ENCODE measurements at regions not wholly inside any gene's neighbourhood (a gene's known extent, or its start where the extent isn't known, plus 50 kb on each side); places are given as distances from the start of the nearest gene placed in this dataset.
A peak's percentile ranks its signal among the peaks of the same experiment; 100 is the strongest.
"Not testable (repeated sequence)": the region's sequence is repeated elsewhere in the genome, so short reads cannot be mapped to it uniquely, and the experiment has no call there.

DNA sequence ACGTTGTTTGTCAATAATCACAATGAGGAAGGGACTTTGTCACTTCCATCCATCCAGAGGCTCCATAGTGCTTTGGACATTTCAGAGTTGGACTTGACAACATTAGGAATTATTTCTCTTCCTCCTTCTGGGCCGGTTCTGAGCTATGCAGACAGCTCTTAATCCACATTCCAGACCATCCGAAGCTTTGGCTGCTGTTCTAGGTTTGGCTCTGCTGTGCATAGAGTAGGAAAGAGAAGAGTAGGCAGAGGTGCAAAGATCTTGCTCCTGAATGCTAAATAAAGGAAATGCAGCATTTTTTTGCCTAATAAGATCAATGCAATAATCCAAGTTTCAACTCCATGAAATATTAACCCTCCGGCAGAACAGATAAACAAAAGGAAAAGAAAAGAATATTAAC lies 216.3 kb upstream of the PRNP start:
- no peak for DNase-seq (ENCODE audit: low read depth)

DNA sequence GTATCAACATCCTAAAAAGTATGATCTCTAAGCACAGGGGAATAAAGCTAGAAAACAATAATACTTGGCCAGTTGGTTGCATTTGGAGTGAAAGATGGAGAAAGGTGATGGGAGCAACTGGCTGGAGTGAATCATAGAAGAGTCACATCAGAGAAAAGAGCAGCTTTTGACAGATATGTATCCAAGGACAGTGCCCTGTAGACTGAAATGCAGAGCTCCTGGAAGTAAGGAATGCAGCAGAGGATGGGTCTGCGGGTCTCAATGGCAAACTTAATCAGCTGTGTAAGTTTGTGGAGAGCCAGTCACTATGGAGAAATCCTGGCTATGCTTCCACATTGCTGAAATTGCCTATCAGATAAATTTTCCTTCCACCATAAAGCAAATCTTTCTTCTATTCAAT lies 218.1 kb upstream of the PRNP start:
- DNase-seq (ENCODE audit: low read depth), result no peak

DNA sequence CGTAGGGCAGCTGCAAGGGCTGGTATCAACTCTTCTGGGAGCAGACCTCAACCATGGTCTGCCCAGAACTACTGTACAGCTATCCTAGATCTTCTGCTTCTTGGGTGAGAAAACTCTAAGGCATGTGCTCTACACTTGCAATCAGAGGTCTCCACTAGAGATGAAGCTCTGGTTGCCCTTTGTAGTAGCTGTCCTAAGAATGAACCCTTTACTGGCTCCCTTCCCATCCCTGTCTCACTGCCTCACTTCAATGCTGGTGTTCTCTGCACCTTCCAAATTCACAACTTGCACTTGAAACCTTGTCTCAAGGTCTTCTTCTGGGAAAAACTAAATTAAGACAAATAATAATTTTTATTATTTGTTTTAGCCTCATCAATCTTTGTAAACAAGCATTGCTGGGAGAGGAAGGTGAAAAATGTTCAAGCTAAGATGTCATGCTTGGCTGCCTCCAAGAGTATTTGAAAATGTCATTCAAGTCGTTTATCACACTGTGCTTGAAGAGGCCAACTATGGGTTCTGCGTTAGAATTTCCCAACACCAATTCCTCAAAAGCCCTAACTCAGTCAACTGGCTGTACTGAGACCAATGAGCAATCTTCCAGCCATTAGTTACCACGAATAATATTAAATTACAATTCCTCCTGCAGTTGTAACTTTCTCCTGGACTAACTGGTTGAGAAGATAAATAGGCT lies 216.9 kb upstream of the ADRA1D start:
- DNase-seq (ENCODE audit: low read depth), result no peak

DNA sequence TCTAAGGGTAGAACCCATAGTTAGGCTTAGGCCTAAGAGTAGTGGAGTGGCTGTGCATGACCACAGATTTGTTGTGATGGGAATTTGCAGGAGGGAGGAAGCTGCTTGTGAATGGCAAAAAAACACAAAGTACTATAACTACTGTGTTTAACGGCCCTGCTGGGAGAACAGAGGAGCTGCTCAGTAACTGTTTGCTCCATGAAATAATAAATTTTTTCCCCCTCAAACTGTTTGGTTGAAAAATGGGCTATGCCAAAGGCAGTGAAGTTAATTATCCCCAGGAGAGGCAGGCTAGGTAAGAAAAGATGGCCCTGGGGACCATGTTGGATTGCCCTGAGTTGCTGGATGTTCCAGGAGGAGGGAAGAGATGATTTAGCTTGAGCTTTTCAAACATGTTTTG lies 216.1 kb upstream of the ADRA1D start:
- DNase-seq (ENCODE audit: low read depth), result no peak

DNA sequence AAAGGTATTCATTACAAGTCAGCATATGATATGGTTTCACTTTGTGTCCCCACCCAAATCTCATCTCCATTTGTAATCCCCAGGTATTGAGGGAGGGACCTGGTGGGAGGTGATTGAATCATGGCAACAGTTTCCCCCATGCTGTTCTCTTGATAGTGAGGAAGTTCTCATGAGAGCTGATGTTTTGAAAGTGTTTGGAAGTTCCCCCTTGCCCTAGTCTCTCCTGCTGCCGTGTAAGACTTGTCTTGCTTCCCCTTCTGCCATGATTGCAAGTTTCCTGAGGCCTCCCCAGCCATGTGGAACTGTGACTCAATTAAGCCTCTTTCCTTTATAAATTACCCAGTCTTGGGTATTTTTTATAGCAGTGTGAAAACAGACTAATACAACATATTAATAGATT lies 213.7 kb upstream of the ADRA1D start:
- DNase-seq (ENCODE audit: low read depth), result not testable (repeated sequence)

DNA sequence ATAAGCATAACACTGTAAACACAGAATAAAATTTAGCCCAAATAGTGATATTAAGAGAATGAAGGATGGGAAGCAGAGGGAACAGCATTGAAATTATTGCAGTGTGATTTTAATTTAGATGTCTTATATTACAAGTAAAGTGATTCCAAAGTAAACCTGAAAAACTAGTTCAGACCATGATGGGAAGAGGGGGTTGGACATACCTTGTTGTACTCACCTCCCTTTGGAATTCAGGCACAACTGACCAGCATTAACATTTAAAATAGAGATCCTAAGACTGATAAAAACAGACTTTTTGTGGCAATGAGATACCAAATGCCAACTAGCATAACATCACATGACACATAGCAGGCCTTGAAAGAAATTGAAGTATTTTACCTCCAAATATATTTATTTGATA lies 210.0 kb upstream of the ADRA1D start:
- no peak for DNase-seq (ENCODE audit: low read depth)

DNA sequence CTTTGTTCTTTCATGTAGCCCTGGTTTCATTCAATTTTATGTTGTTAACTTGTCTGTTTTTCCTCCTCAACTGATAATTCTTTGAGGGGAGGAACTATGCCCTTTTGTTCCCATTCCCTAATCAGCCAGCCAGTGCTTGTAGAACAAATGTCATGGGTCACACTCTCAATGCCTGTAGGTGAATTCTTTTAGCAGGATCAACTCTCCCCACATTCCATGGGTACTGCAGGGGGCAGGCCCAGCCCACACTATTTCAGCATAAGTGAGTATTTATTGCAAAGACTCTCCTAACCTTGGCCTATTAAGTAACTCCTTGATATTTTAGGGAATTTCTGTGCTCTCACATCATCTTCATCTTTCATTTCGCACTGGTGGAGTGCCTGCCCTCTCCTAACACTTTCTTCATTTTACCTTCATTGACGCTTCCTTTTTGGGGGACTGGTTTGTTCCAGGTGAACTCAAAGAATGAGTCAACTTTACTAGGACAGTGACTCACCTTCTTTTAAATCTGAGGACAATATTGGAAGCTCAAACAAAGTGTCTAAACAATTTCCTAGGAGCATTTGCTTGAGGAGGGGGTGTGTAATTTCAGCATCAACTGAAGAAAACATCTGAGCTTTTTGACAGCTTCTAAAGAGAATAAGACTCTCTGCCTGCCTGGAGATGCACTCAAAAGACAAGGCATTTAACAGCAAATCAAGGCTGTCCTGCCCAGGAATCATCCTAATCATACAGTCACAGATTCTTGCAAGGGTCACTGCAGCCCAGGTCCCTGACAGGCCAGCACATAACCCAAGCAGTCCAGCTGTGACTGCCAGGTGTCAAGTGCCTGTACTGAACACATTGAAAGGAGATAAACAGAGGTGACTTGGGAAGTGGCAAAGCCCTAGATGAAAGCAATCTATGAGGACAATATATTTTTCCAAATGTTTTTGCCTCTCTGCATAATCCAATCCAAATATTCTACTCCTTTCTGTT lies 208.8 kb upstream of the ADRA1D start:
- DNase-seq (ENCODE audit: low read depth), result no peak

DNA sequence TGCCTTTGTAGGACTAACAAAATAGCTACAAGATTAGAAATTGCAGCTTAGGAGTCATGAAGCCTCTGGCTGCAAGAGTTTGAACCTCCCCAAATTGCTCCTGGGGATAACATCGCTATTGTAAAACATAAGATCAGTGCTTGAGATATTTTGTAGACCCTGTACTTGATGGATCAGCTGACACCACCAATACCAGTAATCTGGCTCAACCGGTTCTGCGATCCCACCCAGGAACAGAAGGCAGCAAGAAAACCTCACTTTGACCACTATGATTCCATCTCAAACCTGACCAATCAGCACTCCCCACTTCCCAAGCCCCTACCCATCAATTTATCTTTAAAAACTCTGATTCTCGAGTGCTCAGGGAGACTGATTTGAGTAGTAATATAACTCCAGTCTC lies 206.9 kb upstream of the ADRA1D start:
- no peak for DNase-seq (ENCODE audit: low read depth)

DNA sequence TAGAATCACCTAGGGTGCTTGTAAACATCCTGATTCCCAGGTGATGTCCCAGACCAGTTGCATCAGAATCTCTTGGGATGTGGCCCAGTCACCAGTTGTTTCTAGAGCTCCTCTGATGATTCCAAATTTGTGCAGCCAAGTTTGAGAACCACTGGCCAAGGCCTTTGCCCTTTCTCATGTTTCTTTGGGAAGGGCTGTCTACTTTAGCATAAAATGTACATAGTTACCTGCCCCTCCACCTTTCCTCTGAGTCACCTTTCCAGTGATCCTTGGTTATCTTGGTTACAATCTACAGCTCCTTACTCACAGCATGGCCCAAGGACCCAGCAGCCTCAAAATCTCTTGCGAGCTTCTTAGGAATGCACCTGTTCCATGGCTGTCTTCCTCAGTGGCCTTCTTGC lies 206.2 kb upstream of the ADRA1D start:
- DNase-seq (ENCODE audit: low read depth), result no peak

DNA sequence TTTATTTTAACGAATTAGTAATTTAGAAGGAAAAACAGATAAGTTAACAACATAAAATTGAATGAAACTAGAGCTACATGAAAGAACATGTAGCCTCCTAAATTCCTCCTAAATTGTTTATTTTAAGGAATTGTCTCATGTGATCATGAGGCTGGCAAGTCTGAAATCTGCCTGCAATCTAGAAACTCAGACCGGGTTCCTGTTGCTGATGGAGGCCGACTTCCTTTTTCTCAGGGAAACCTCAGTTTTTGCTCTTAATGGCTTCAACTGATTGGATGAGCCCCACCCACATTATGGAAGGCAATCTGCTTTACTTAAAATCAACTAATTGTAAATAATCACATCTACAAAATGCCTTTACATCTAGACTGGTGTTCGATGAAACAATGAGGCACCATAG lies 205.0 kb upstream of the ADRA1D start:
- DNase-seq (ENCODE audit: low read depth), result no peak

DNA sequence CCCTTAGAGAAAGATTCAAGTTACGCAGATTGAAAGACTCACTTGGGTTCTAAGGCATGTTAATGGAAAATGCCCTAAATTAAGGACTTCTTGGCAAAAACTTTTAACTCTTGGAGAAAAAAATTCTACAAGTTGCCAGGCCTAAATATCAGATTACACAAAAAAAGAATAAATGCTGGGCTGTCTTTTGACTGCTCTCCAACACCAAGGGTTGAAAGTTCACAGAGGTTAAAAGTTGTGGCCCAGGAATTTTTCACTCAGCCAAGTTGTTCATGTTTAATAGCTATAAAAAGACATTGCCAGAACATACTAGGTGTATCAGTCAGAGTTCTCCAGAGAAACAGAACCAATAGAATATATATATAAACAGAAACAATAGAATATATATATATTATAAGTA lies 204.3 kb upstream of the ADRA1D start:
- no peak for DNase-seq (ENCODE audit: low read depth)

DNA sequence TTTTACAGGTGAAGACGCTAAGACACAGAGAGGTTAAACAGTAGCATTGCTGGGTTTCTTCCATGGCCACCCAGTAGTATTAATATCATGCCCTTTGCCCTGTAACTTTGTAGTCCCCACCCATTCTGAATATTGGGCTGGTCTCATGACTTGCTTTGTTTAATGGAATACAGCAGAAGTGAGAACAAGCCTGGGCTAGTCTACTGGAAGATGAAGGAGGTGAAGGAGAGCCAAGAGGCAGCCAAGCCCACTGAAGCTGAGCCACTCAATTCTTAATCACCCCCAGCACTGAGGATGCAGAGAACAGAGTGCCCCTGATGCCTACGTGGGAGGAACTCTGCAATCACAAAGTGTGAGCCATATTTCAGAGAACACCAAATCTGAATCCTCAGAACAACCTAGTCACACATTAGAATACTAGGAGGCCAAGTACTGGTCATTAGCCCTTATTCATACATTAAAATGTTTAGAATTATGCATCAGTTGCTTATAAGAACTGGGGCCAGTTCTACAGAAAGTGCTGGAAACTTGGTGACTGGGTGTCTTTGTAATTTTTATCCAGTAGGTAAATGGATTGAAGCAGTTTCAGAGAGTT lies 202.5 kb upstream of the ADRA1D start:
- DNase-seq (ENCODE audit: low read depth), result no peak

DNA sequence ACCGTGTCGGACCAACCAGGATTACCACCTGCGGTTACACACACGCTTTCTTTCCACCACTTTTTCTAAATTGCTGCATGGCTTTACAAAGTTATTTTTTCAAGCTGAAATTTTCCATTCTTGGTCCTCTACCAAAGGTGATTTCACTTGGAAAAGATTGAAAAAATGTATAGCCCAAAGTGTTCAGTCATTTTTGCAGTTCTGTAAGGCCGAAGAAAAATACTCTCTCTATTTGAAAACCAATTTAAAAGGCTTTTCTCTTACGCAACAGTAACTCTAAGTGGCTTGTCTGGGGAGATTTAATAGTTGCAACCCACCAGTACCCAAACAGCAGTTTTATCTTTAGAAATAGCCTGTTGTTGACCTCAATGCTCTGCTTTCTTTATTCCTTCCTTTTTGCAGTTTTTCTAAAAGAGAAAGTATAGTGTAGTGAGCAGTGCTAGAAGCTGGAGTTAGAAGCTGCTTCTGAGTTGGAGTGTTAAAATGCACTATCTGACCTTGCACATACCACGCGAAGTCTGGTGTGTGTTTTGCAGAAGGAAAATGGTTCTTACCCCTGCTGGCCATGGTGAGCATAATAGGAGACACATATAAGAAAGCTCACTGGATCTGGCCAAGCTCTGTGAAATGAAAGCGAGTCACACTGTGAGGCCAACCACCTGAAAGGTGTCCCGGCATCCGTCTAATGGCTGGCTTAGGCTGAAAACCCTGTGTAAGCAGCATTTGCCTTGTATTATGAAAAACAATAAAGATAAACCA lies 201.0 kb upstream of the ADRA1D start:
- no peak for DNase-seq (ENCODE audit: low read depth)

DNA sequence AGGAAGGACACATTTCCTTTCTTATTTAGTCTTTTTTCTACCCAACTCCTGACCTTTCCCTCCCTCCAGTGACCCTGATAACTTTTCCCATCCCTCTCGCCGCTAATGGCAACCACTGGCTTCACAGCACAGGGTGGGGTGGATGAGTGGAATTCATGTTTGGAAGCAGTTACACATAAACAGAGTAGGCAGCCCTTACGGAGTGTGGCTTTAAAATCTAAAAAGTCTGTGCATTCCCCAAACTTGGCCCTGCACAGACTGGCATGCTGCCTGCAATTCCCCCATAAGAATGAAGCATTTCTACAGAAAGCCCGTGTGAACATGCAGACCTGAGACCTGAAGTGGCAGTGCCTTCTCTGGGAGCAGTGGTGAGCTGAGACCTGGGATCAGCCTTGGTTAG lies 196.7 kb upstream of the ADRA1D start:
- DNase-seq (ENCODE audit: low read depth), result no peak

DNA sequence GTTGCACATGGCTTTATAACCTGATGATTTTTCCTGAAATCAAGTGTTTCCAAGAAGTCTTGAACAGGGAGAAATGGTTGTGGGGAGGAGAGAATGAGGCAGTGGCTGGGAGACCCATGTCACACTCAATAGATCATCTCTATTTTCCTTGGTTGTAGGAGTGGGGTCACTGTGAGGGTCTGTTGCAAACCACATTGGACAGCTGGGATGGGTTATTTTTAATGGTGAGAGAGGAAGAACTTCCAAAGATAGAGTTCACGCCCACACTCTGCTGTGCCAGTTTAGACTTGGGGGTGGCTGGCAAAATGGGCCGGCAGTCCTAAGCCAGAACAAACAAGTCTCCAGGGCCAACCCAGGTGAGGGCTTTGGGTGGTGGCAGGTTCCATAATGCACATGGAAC lies 196.2 kb upstream of the ADRA1D start:
- DNase-seq (ENCODE audit: low read depth), result no peak

DNA sequence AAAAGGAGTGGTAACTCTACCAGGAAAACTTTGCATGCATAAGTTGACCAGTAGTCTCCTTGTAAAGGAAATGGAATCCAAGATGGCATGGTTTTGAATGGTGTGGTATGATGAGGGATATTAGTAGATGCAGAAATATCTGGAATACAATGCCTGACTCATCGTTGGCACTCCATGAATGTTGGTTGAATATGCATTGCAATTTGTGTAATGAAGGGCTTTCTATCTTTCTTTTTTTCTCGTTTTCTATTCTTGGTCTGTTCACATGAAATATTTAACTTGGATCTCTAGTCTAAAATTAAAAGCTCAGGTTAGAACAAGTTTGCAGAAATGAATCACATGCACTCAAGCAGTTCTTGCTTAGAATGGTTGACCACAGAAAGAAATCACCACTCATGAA lies 195.3 kb upstream of the ADRA1D start:
- DNase-seq (ENCODE audit: low read depth), result peak; percentile 10

DNA sequence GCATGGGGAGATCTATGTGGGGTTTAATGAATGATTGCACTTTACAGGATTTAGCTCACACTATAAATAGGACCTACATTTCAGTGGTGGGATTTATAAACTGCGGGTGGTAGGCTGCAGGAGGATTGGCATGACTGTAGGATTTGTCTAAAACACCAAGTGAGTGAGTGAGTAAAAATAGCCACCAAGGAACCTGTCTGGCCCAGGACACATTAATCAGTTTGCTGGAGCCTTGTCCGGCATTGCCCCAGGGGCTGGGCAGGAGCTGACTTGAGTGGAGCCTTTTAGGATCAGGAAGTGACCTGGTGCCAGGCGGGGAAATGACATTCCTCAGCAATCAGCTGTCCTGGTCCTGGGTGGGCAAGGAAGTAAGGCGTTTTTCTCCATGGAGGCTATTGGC lies 193.9 kb upstream of the ADRA1D start:
- no peak for DNase-seq (ENCODE audit: low read depth)

DNA sequence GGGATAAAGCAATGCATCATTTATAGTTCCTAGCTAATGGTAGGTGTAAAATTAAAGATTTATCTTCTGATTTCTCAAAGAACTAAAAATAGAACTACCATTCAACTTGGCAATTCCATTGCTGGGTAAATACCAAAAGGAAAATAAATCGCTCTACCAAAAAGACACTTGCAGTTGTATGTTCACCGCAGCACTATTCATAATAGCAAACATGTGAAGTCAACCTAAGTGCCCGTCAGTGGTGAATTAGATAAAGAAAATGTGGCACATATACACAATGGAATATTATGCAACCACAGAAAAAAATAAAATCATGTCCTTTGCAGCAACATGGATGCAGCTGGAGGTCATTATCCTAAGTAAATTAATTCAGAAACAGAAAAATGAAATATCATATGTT lies 192.8 kb upstream of the ADRA1D start:
- no peak for DNase-seq (ENCODE audit: low read depth)

DNA sequence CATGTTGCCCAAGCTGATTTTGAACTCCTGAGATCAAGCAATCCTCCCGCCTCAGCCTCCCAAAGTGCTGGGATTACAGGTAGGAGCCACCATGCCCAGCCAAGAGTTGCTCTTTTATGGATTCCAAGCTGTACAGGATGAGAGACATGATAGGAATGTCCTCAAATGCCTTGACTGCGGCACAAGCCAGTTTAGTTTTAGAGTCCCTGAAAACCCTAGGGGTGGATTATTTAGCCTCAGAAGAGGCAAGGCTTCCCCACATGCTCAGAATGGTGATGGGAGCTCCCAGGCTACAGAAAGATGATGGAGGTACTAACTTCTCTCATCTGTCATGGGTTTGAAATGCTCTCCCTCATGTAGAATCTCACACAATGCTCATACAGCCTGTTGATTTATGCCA lies 192.1 kb upstream of the ADRA1D start:
- no peak for DNase-seq (ENCODE audit: low read depth)

DNA sequence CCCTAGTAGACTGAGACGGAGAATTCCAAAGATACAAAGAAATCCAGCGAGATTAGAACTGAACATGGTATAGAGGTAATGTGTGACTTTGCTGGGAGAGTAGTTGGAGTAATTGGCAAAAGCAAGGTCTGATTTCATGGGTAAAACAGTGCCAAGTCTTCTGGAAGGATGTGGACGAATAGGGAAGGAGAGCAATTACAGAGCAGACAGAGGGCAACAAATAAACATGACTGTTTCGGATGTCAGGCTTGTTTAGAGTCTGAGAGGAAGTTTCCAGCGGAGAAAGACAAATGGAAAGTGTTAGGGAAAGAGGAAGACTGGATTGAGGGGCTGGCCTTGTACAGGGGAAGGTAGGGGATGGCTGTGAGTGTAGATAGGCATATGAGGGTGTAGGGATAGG lies 190.4 kb upstream of the ADRA1D start:
- DNase-seq (ENCODE audit: low read depth), result no peak

DNA sequence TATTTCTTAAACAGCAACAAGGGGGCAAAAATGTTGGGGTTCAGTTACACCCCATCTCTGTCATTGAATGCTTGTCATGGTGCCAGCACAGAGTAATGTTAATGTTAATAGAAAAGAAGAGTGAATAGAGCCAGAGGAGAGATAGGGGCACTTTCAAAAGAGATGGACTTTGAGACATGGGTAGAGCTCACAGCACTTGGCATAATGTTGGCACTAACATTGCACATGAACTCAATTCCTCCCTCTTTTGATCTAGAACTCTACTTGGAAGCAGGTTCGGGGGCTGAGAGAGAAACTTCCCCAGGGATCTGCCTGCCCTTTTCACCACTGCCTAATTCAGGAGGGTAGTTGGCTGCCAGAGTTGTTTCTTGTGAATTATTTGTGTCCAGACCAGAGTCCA lies 188.0 kb upstream of the ADRA1D start:
- DNase-seq (ENCODE audit: low read depth), result no peak
